ENCODE measurements at regions not wholly inside any gene's neighbourhood (a gene's known extent, or its start where the extent isn't known, plus 50 kb on each side); places are given as distances from the start of the nearest gene placed in this dataset.
"Not testable (repeated sequence)": the region's sequence is repeated elsewhere in the genome, so short reads cannot be mapped to it uniquely, and the experiment has no call there.

DNA sequence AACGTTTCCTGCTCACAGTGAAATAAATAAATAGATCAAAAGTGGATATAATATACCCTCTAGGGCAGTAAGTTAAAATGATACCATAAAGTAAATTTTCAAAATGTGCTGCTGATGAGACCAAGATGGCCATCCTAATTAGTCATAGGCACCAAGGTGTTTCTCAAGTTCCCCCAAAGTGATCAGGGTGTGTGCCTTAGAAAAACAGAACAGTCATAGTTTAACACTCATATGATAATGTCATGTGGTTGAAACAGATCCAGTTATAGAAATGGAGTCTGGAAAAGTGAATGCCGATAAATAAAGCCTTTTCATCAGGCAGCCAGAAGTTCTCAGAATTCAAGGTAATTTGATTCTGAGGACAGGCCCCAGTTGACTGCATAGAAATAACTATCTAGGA, 161.5 kb upstream of the CDKN2B start:
- Mint-ChIP-seq H3K4me1 (ENCODE audit: low read depth in 2 of 2) (no peaks in the 10 kb centered on the region), H3K36me3 (no peaks in the 10 kb centered on the region), H3K9me3 (no peaks in the 10 kb centered on the region), H3K27me3 (peaks cover 4 to 6% of the 10 kb centered on the region in 2 donors), H3K4me3 (no peak overlapping the region), H3K27ac (no peak overlapping the region)
- DNase-seq (ENCODE audit: low spot score) (no peak), ATAC-seq (no peak)

- Mint-ChIP-seq H3K9me3 (no peaks in the 10 kb centered on the region), H3K4me3 (no peak overlapping the region), H3K36me3 (peaks cover 3% of the 10 kb centered on the region), H3K27ac (no peak overlapping the region), H3K4me1 (ENCODE audit: low read depth in 2 of 2) (peaks cover 3% of the 10 kb centered on the region in 2 donors), H3K27me3 (peaks cover 2 to 5% of the 10 kb centered on the region in 2 donors)
- ATAC-seq (no peak), DNase-seq (ENCODE audit: low spot score) (no peak)
These were observed 162.0 kb upstream of the CDKN2B start for GRCh38 chr9:22170990-22171670.

DNA sequence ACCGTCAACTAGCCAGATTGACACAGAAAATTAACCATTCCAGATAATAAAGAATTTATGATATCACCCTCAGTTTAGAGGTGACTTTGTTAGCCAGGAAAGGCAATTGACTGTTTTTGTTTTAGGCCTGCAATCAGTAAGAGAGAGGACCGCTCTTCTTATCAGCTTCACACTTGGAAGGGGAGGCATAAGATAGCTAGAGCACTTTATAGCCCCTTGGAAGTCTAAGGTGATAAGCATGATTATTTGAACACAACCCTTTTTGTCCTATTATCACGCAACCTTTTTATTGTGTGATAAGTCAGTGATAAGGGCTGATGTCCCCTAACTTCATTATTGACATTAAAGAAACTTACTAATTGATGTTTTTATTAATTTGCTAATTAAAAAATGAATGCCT, 162.6 kb upstream of the CDKN2B start:
- DNase-seq (ENCODE audit: low spot score) (no peak), ATAC-seq (no peak)
- Mint-ChIP-seq H3K36me3 (peaks cover 6% of the 10 kb centered on the region), H3K9me3 (no peaks in the 10 kb centered on the region), H3K4me3 (no peak overlapping the region), H3K27me3 (peaks cover 2 to 7% of the 10 kb centered on the region in 2 donors), H3K27ac (no peak overlapping the region), H3K4me1 (ENCODE audit: low read depth in 2 of 2) (peaks cover 5 to 8% of the 10 kb centered on the region in 2 donors)

GRCh38 chr9:22173908-22174307, 164.8 kb upstream of the CDKN2B start:
- Mint-ChIP-seq H3K4me3 (no peak overlapping the region), H3K9me3 (peaks cover 5% of the 10 kb centered on the region)

DNA sequence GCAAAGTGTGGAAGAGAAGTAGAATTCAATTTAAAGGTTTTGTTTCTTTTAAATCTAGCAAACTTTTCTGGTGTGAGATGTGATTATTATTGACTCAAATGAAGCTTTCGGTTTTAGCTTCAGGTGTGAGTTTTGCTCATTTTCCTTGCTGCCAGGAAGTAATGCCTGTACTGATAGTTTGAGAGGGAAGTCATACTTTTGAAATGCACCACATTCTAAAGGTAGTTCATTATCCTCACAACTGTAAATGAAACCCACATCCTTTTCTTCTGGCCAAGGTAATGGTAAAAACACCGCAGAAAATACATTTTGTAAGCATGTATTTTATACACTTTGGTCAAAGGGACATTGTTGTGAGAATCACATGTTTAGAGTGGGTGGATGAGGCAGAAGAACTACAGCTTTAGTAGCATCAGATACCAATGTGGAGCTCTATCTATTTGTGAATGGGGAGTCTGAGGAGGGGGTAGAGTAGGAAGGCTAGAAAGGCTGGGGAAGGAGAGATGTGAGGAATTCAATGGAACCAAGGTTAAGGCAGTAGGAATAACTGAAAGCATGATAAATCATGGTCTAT, 167.0 kb upstream of the CDKN2B start:
- Mint-ChIP-seq H3K27ac (peak overlapping the region in 1 of 2 donors; percentile 31), H3K9me3 (peaks cover 11% of the 10 kb centered on the region), H3K36me3 (peaks cover 6% of the 10 kb centered on the region), H3K4me1 (ENCODE audit: low read depth in 2 of 2) (peaks cover 5 to 8% of the 10 kb centered on the region in 2 donors), H3K4me3 (peak overlapping the region; percentile 35), H3K27me3 (peaks cover 2 to 31% of the 10 kb centered on the region in 2 donors)
- DNase-seq (ENCODE audit: low spot score) (no peak), ATAC-seq (peak; percentile 57 to 83)

More at GRCh38 chr9:22173908-22174307, 164.8 kb upstream of the CDKN2B start:
- no peak overlapping the region for H3K27ac Mint-ChIP-seq
- H3K4me1 Mint-ChIP-seq (ENCODE audit: low read depth in 2 of 2): peaks cover 5 to 8% of the 10 kb centered on the region in 2 donors
- DNase-seq (ENCODE audit: low spot score) (no peak), ATAC-seq (no peak)
- H3K27me3 Mint-ChIP-seq: peaks cover 2 to 17% of the 10 kb centered on the region in 2 donors
- peaks cover 6% of the 10 kb centered on the region for H3K36me3 Mint-ChIP-seq

GRCh38 chr9:22181021-22181420, 171.9 kb upstream of the CDKN2B start:
- H3K27ac Mint-ChIP-seq; H3K4me3 Mint-ChIP-seq; DNase-seq (ENCODE audit: low spot score); H3K4me1 Mint-ChIP-seq (ENCODE audit: low read depth in 2 of 2); H3K36me3 Mint-ChIP-seq; ATAC-seq: not testable (repeated sequence)
- peaks cover 11% of the 10 kb centered on the region for H3K9me3 Mint-ChIP-seq
- peaks cover 0 to 35% of the 10 kb centered on the region in 2 donors for H3K27me3 Mint-ChIP-seq

GRCh38 chr9:22189471-22189870, 180.4 kb upstream of the CDKN2B start:
- H3K27me3 Mint-ChIP-seq: peaks cover 0 to 26% of the 10 kb centered on the region in 2 donors
- H3K36me3 Mint-ChIP-seq: no peaks in the 10 kb centered on the region
- ATAC-seq (no peak), DNase-seq (ENCODE audit: low spot score) (no peak)
- no peaks in the 10 kb centered on the region for H3K4me1 Mint-ChIP-seq (ENCODE audit: low read depth in 2 of 2)
- H3K27ac Mint-ChIP-seq: no peak overlapping the region
- H3K4me3 Mint-ChIP-seq: no peak overlapping the region
- peaks cover 3% of the 10 kb centered on the region for H3K9me3 Mint-ChIP-seq

DNA sequence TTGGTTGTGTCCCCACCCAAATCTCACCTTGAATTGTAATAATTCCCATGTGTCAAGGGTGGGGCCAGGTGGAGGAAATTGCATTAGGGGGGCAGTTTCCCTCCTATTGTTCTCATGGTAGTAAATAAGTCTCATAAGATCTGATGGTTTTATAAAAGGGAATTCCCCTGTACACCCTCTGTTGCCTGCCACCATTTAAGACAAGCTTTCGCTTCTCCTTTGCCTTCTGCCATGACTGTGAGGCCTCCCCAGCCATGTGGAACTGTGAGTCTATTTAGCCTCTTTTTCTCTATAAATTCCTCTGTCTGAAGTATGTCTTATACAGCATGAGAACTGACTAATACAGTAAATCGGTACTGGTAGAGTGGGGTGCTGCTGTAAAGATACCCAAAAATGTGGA, 187.9 kb upstream of the CDKN2B start:
- H3K27me3 Mint-ChIP-seq: peaks cover 0 to 30% of the 10 kb centered on the region in 2 donors
- H3K36me3 Mint-ChIP-seq; H3K9me3 Mint-ChIP-seq; H3K27ac Mint-ChIP-seq; H3K4me3 Mint-ChIP-seq; ATAC-seq; DNase-seq (ENCODE audit: low spot score); H3K4me1 Mint-ChIP-seq (ENCODE audit: low read depth in 2 of 2): not testable (repeated sequence)

DNA sequence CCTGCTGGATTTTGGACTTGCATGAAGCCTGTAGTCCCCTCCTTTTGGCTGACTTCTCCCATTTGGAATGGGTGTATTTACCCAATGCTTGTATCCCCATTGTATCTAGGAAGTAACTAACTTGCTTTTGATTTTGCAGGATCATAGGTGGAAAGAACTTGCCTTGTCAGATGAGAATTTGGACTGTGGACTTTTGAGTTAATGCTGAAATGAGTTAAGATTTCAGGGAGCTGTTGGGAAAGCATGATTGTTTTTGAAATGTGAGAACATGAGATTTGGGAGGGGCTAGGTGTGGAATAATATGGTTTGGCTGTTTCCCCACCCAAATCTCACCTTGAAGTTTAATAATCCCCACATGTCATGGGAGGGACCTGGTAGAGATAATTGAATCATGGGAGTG, 189.6 kb upstream of the CDKN2B start:
- no peak for DNase-seq (ENCODE audit: low spot score)
- ATAC-seq: no peak
- Mint-ChIP-seq H3K27me3 (peaks cover 3 to 40% of the 10 kb centered on the region in 2 donors), H3K36me3 (no peaks in the 10 kb centered on the region), H3K4me3 (no peak overlapping the region), H3K4me1 (ENCODE audit: low read depth in 2 of 2) (no peaks in the 10 kb centered on the region), H3K27ac (no peak overlapping the region), H3K9me3 (no peaks in the 10 kb centered on the region)

DNA sequence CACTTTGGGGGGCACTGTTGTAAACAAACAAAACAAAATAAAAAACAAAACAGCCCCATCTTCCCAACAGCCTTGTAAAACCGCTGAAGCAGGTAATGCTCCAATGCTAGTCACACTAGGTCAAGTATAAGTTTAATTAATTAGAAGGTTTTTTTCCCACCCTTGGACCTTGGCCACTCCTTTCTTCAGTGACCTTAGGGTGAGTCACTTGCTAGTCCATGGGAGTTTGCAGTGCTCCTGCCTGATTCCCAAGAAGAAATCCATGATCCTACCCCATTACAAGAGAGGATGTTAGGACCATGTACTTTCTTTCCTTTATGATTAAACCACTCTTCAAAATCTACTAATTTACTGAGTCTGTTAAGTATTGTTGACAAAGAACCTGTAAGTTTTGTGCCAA, 192.2 kb upstream of the CDKN2B start:
- H3K9me3 Mint-ChIP-seq: no peaks in the 10 kb centered on the region
- H3K27me3 Mint-ChIP-seq: peaks cover 3 to 33% of the 10 kb centered on the region in 2 donors
- ATAC-seq (no peak), DNase-seq (ENCODE audit: low spot score) (no peak)
- no peak overlapping the region for H3K27ac Mint-ChIP-seq
- H3K36me3 Mint-ChIP-seq: no peaks in the 10 kb centered on the region
- H3K4me3 Mint-ChIP-seq: no peak overlapping the region
- H3K4me1 Mint-ChIP-seq (ENCODE audit: low read depth in 2 of 2): no peaks in the 10 kb centered on the region

DNA sequence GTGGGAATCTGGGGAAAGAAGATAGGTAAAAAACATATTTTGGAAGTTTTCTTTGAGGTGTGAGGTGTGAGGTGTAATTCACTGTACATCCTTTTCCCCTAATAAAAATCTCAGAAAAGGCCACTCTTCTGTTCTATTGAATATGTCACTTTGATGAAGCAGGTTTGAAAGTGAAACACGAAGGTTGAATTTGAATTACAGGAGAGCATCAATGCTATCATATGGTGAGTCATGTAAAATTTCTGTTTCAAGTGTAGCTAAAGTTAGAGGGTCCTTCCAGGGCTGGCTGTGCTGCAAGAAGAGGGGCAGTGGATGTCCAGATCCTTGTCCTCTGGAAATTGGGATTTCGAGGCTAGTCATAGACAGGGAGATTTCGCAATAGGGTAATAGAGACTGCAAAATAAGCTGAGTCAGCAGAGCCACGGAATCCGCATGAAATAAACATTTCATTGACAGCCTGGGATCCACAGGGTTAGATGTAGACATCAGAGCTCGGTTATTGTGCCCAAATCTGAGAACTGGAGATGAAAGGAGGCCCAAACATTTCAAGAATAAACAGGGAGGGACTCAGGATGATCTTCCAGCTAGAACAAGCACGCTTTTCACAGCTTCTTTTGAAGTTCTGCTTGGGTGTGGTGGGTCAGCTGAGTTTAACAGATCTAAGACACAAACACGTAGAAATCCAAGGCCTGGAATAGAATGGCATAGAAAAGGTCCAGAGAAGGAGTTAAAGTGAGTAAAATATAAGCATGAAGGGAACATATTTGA, 194.4 kb upstream of the CDKN2B start:
- Mint-ChIP-seq H3K4me1 (ENCODE audit: low read depth in 2 of 2) (peaks cover under 1 to 2% of the 10 kb centered on the region in 2 donors), H3K4me3 (no peak overlapping the region), H3K36me3 (no peaks in the 10 kb centered on the region), H3K27me3 (peaks cover 3 to 19% of the 10 kb centered on the region in 2 donors), H3K9me3 (no peaks in the 10 kb centered on the region), H3K27ac (no peak overlapping the region)
- DNase-seq (ENCODE audit: low spot score) (no peak), ATAC-seq (no peak)

DNA sequence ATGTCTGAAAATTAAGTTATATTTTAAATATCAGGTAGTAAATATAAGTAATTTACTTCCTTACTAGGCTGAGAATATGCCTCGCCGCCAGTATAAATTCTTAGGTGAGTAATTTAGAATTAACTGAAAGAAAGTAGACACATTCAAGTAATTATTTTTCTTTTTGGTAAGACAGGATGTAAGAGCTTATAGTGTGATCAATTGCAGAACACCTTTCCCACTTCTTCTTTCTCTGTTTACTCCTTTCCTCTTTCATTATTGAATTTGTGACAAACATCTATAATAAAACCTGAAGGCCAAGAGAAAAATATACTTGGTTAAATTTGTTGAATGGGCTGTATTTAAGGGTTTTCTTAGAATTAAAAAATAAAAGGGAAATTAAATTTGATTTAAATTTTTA, 195.1 kb upstream of the CDKN2B start:
- Mint-ChIP-seq H3K4me3 (no peak overlapping the region), H3K9me3 (no peaks in the 10 kb centered on the region), H3K27ac (no peak overlapping the region), H3K4me1 (ENCODE audit: low read depth in 2 of 2) (peaks cover 6 to 9% of the 10 kb centered on the region in 2 donors), H3K36me3 (no peaks in the 10 kb centered on the region), H3K27me3 (peaks cover 3 to 17% of the 10 kb centered on the region in 2 donors)
- ATAC-seq: no peak
- no peak for DNase-seq (ENCODE audit: low spot score)

DNA sequence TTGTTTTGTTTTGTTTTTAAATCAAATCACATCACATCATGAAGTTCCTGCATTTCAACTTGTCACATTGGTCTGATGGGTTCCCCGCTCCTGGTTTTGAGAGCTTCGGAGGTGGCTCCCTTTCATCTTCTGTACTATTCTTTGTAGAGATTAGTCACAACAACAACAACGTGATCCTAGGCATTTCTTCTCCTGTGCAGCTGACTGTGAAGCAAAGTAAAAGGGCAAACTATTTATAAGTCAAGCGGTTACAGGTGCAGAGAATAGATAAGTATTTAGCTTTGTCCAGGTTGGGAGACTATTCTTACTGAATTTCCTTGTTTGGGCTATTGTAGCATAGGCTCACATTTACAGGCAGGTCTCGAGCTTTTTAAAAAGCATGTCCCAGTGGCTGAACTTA, 197.7 kb upstream of the CDKN2B start:
- Mint-ChIP-seq H3K36me3 (no peaks in the 10 kb centered on the region), H3K4me1 (ENCODE audit: low read depth in 2 of 2) (peaks cover 7 to 22% of the 10 kb centered on the region in 2 donors), H3K27ac (no peak overlapping the region), H3K27me3 (peaks cover 6 to 11% of the 10 kb centered on the region in 2 donors), H3K4me3 (no peak overlapping the region), H3K9me3 (no peaks in the 10 kb centered on the region)
- DNase-seq (ENCODE audit: low spot score) (no peak), ATAC-seq (no peak)
